K562 (cell line): ENCODE measurements at regions not wholly inside any gene's neighbourhood (a gene's known extent, or its start where the extent isn't known, plus 50 kb on each side); places are given as distances from the start of the nearest gene placed in this dataset.

Experiments
- POLR2A ChIP-seq: fragments of 450-650 bp; conservative IDR thresholded peaks from 2 replicates; pipeline ENCODE4 v1.6.1; 2016
- POLR2AphosphoS5 ChIP-seq: IDR thresholded peaks from 2 replicates; pipeline ENCODE4 v1.6.1; 2011; ENCODE audit warnings: mild to moderate bottlenecking, low read depth, low read length, moderate library complexity; ENCODE audit not compliant: control insufficient read depth, insufficient read depth

DNA sequence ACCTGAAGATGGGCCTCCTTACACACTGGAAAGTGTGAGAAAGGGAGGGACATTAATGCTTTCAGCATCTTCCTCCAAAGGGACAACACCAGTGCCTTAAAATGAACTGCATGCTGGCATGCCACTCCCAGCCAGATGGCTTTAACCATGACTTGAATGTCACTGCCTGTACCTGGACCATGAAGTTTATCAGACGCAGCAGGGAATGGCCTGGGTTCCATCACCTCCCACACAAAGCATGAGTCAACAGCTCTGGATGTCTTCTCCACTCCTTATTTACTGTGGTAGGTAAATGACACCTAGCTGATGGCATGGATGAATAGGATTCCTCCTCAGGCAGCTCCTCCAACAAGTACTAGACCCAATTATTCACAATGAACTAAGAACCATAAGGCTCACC, 645.6 kb downstream of the SOX5 start:
- no peak for TF ChIP-seq POLR2A
- no peak for TF ChIP-seq POLR2AphosphoS5
